HG03064 (cell line): ENCODE measurements at regions not wholly inside any gene's neighbourhood (a gene's known extent, or its start where the extent isn't known, plus 50 kb on each side); places are given as distances from the start of the nearest gene placed in this dataset.

ENCODE experiments used
- ATAC-seq: cut with Tn5 transposase; IDR thresholded peaks from one replicate; pipeline ENCODE4 v1.9.1; 2021; ENCODE audit warnings: low read depth; ENCODE audit not compliant: unreplicated experiment

DNA sequence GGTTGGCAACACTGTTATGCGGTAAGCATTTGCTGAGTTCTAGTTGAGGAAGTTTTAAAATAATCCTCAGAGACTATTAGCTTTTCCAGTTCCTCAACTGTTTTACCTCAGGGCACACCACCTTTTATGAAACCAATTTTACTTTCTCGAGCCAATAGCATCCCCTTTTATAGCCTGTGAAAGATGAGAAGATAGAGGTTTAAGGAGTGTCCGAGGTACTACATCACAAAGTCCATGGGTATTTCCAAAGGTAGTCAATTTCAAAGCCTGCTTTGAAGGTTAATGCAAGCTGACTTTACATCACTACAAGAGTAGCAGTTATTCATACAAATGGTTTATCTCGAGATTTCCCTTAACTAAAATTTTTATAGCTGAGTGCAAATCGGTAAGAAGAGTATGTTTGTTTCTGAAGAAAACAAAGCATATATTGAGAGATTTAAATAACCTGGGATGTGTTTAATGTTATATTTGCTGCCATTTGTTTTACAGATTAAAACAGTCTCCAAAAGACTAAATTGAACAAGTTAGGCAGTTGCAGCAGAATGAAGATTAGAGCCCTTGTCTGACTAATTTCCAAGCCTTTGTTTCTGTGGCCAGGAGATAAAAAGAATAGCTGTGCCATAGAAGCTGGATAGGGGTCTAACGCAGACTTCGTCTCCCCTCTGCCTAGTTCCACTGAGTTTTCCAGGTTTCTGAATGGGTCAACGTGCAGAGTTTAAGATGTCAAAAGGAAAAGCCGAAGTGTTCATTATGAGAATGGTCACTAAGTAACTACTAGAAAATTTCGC is 74.7 kb upstream of the TRPC4 start:
- ATAC-seq: no peak

DNA sequence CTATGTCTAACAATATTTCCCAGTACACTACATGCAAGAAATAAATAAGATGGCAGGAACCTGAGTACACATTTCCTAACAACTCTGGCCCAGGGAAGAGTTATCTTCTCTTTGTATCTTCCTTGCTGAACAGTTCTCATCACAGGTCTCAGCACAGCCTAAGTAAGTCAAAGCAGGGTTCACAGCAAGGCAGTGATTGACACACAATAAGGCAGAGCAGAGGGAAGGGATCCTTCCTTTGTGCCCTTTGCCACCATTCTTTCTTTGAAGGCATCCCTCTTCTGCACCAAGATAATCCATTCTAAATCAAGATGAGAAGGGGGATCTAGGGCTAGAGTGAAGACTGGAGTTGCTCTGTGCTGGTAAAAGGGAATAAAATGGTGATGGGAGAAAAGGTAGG is 73.4 kb upstream of the TRPC4 start:
- no peak for ATAC-seq

DNA sequence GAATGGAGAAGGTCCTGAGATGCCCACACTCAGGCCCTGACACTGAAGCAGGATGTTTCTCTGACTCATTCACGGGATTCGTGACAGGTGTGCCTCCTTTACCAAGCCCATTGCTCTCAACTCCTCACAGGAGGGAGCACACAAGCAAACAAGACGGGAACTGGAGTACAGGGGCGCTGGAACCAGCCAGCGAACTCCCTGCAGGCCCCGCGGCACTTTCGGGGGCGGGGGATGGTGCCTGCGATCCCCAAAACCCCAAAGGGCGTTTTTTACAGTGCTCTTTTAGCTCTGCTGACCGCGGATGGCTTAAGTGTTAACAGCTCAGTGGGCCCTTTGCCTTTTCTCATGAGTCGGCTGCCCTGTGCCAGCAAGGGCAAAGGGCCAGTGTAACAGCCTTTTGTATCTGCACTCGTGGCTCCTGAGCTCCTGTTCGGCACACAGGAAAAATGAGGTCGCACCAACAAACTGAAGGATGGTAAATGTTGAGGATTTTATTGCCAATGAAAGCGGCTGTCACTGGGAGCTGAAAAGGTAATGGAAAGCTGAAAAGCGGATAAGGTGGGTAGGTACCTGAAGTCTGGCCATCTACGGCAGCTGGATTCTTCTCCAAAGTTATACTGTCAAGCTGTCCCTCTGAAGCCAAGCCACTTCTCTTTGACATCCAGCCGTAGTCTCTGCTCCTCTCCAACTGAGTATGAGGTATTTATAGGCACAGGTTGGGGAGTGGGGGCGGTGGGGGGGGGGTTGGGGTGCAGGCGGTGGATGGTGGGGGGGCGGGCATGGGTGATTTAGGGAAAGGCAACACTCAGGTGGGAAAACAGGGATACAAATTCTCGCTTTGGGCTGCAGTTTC is 65.0 kb upstream of the TRPC4 start:
- no peak for ATAC-seq

DNA sequence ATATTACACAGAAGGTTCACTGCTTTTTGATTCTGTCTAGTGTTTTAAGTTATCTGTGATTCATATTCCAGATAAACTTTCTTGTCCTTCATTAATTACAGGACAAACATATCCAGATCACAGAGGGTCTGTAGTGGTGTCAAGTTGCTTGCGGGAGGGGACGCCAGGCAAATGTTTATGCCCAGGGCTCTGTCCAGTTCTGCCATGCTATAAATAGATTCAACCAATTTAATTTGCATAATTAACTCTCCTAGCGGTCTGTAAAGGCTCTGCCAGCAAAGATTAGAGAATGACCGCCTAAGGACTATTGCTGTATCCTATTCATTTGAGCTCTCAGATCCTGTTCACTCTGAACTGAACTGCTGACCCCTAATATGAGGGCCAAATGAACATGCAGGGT is 59.7 kb upstream of the TRPC4 start:
- ATAC-seq: no peak

DNA sequence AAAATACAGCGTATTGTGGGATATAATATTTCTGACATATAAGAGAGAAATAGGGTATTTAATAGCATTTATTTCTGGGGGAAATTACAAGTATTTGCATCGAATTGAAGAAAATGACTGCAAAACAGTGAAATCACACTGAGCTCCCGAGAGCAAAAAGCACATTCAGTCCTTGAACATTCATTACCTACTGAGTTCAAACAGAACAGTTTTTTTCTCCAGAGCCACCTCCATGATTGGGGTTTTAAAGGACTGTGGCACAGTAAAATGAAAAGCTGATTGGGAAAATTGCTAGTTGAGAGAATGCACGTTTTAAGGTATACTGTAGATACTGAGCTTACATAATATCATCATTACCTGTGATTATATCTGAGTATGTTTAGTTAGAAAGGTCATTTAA is 58.0 kb upstream of the TRPC4 start:
- no peak for ATAC-seq

DNA sequence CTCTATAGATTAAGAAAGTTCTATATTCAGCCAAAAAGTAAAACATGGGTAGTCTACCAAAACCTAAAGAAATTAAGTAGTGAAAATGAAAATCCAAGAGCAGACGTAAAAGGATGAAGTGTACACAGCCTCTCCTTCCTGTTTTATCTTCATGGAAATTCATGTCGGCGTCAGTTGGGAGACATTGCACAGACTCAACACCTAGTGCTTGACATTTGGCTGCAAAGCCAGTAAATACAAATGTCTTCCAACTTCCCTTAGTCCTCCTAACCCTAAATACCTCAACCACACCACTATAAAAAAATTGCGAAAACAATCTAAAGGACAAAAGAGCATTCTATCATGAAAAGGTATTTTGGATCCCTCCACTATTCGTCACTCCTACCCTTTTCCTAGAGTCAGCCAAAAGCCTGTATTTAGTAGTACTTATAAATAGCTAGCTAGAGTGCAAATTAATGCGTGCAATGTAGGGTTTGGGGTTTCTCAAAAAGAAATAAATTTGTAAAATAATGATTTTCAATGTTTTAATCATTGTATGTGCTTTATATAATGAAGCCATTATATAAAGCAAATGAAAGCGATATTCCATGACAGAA is 56.4 kb upstream of the TRPC4 start:
- no peak for ATAC-seq

DNA sequence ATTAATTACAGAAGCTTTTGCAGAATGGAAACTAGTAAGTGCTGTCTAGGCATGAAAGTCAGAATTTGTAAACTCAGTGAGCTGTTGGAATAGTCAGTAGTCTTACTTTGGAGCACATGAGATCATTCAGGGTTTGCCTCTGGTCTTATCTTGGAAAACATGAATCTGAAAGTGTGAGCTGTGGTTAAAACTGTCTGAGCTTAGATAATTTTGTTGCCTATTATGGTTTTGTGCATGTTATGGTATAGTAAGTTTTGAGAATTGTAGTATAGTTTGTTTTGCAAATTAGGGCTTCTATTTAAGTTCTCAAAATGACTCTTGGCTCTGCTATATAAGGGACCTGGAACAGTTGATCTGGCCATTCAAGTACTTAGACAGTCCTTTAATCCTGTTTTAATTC is 53.7 kb upstream of the TRPC4 start:
- no peak for ATAC-seq

DNA sequence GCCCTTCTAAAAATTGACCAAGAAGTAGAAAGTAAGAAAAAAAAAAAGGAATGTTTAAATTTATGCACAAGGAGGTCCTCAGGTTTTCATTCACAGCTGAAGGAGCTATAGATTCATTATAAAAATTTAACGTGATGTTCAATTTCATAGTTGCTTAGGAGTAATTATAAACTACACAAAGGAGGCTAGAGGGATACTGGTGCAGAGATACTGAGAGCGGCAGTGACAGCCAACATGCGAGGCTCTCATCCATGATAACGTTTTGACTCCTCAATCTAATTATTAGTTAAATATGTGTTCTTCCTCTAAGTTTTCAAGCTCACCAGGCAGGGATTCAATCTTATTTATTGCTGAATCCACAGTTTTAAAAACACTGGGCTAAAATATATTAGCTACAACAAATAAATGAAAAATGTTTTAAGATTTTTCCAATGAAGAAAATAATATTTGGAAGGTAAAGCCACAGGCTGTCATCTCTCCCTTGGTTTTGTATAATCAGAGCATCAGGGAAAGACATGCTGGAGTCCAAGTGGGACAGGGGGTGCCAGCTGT is 49.8 kb upstream of the TRPC4 start:
- ATAC-seq: no peak
